HL-60 (cell line): ENCODE measurements at regions not wholly inside any gene's neighbourhood (a gene's known extent, or its start where the extent isn't known, plus 50 kb on each side); places are given as distances from the start of the nearest gene placed in this dataset.

Experiments used
- DNase-seq, 2 experiments: peaks; one replicate each; pipeline ENCODE4 v3.0.0-alpha.2; 2010 to 2020; ENCODE audit warnings: low read depth in 1 of 2, low spot score in 1 of 2
- H3K27ac ChIP-seq: fragments of 250-450 bp; sonication (Bioruptor Pico); replicated peaks from 2 replicates; pipeline ENCODE4 v1.5.1; 2020; ENCODE audit warnings: mild to moderate bottlenecking, moderate library complexity
- H3K27me3 ChIP-seq: fragments of 250-450 bp; sonication (Bioruptor Pico); 2 replicates; pipeline ENCODE4 v1.5.1; 2021; ENCODE audit warnings: mild to moderate bottlenecking, moderate library complexity; ENCODE audit not compliant: insufficient read depth, poor library complexity, severe bottlenecking
- H3K4me3 ChIP-seq: replicated peaks from 2 replicates; pipeline ENCODE4 v1.5.1; 2011; ENCODE audit warnings: mild to moderate bottlenecking, control low read depth, low read length; ENCODE audit not compliant: insufficient read depth
- GABPA ChIP-seq: IDR thresholded peaks from 2 replicates; pipeline ENCODE4 v1.6.1; 2012; ENCODE audit warnings: low read depth
- POLR2AphosphoS5 ChIP-seq: IDR thresholded peaks from 2 replicates; pipeline ENCODE4 v1.6.1; 2012; ENCODE audit warnings: low read depth
- REST ChIP-seq: IDR thresholded peaks from 2 replicates; pipeline ENCODE4 v1.6.1; 2012; ENCODE audit warnings: low read depth; ENCODE audit not compliant: insufficient replicate concordance
- SPI1 ChIP-seq: IDR thresholded peaks from 2 replicates; pipeline ENCODE4 v1.6.1; 2012; ENCODE audit warnings: low read depth, mild to moderate bottlenecking, borderline replicate concordance
- TF ChIP-seq, protein P1 (sequence below): IDR thresholded peaks from one replicate; pipeline ENCODE4 v1.5.1; 2011; ENCODE audit warnings: low read length, control low read depth, inconsistent platforms; ENCODE audit not compliant: insufficient read depth

GRCh38 chr13:40391788-40392187 is 274.7 kb downstream of the FOXO1 start:
- Histone ChIP-seq H3K27ac (no peak overlapping the region), H3K27me3 (peaks cover 7% of the 10 kb centered on the region), H3K4me3 (no peak overlapping the region)
- no peak for DNase-seq
- TF ChIP-seq POLR2AphosphoS5 (no peak), SPI1 (no peak), REST (no peak), GABPA (no peak)
- TF ChIP-seq, protein P1, sequence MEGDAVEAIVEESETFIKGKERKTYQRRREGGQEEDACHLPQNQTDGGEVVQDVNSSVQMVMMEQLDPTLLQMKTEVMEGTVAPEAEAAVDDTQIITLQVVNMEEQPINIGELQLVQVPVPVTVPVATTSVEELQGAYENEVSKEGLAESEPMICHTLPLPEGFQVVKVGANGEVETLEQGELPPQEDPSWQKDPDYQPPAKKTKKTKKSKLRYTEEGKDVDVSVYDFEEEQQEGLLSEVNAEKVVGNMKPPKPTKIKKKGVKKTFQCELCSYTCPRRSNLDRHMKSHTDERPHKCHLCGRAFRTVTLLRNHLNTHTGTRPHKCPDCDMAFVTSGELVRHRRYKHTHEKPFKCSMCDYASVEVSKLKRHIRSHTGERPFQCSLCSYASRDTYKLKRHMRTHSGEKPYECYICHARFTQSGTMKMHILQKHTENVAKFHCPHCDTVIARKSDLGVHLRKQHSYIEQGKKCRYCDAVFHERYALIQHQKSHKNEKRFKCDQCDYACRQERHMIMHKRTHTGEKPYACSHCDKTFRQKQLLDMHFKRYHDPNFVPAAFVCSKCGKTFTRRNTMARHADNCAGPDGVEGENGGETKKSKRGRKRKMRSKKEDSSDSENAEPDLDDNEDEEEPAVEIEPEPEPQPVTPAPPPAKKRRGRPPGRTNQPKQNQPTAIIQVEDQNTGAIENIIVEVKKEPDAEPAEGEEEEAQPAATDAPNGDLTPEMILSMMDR = no peak

DNA sequence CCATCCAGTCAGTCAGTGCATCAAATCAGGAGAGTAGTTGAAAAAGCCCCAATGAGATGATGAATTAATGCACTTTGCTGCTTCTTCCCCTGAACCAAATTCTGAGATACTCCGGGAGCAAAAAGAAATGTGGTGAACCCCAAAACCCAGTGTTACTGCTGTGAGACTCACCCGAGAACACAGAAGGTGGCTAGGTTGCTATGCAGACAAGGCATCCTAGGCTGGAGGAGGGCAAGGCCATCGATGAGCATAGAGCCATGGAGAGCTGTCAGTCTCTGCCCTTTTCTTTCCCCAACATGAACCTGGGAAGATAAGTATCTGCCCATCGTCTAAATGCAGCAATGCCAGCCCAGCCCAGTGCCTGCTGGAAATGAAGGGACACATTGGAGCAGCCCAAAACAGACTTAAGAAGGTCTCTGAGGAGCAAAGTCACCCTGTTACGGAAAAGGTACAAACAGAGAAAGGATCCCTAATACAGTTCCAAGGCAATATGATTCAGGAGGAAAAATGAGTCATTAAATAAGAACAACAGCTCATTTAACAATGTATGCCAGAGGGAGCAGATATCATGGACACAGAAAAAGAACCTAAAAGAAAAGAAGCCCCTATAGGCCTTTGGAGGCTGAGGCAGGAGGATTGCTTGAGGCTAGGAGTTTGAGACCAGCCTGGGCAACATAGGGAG is 272.0 kb downstream of the FOXO1 start:
- H3K4me3 ChIP-seq = no peak overlapping the region
- H3K27me3 ChIP-seq = peaks cover 3% of the 10 kb centered on the region
- no peak for DNase-seq
- TF ChIP-seq, protein P1 = no peak
- no peak for TF ChIP-seq POLR2AphosphoS5
- no peak for TF ChIP-seq GABPA
- TF ChIP-seq REST = no peak
- no peak for TF ChIP-seq SPI1
- no peak overlapping the region for H3K27ac ChIP-seq

DNA sequence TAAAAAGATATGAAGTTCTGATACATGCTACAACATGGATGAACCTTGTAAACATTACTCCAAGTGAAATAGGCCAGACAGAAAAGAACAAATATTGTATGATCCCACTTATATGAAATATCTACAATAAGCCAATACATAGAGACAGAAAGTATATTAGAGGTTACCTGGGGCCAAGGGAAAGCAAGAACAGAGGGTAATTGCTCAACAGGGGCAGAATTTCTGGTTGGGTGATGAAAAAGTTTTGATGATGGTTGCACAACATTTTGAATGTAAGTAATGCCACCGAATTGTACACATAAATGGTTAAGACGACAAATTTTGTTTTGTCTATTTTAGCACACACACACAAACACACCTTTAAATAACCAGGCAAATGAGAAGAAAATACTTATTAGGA is 268.4 kb downstream of the FOXO1 start:
- no peak overlapping the region for H3K4me3 ChIP-seq
- TF ChIP-seq REST (no peak), GABPA (no peak), POLR2AphosphoS5 (no peak), SPI1 (no peak)
- TF ChIP-seq, protein P1 = no peak
- H3K27me3 ChIP-seq = no peaks in the 10 kb centered on the region
- peak in 1 of 2 experiments; percentile 43 for DNase-seq
- no peak overlapping the region for H3K27ac ChIP-seq
